ENCODE measurements at regions not wholly inside any gene's neighbourhood (a gene's known extent, or its start where the extent isn't known, plus 50 kb on each side); places are given as distances from the start of the nearest gene placed in this dataset.

DNA sequence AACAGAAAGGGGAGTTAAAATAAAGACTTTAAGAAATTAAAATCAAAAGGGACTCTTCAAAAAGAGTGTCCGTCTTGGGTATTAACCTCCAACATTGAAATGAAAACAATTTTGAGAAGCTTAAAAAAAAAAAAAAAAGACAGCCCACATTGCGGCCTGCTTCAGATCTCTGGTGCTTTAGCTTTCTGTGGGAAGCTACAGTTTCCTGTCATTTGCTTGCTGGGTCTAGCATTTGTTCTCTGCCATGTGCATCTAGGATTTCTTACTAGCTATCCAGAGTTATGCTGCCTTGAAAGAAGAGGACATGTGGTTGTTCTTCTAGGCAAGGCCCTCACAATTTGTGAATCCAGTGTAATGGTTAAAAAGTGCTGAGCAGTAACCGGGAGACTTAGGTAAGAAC lies 375.3 kb downstream of the SLC4A3 start:
- no peak for TF ChIP-seq POLR2A (IDR thresholded peaks at IDR 0.05)
- TF ChIP-seq CTCF (IDR thresholded peaks at IDR 0.05), result no peak
